ENCODE measurements at regions not wholly inside any gene's neighbourhood (a gene's known extent, or its start where the extent isn't known, plus 50 kb on each side); places are given as distances from the start of the nearest gene placed in this dataset.

DNA sequence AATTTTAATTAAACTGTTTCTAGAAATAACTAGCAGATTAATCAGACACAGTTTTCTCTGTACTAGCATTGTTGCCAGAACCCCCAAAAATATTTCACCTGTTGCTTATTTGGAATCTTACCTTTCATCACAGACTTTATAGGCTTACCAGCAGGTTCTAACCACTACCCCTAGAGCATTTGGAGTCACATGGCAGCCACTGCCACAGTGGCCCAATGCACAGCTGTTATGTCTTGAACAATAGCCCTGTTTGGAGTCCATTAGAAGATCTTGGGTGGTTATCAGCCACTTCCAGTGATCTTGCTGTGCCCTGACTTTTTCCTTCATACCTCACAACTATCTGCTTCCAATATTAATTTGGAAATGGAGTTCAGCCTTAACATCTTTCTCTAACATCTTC is 186.2 kb upstream of the TANK start:
- DNase-seq = no peak

- DNase-seq = no peak
Observed at GRCh38 chr2:160974803-160975202, 185.4 kb upstream of the TANK start.

GRCh38 chr2:160976797-160977196 is 183.4 kb upstream of the TANK start:
- no peak for DNase-seq

DNA sequence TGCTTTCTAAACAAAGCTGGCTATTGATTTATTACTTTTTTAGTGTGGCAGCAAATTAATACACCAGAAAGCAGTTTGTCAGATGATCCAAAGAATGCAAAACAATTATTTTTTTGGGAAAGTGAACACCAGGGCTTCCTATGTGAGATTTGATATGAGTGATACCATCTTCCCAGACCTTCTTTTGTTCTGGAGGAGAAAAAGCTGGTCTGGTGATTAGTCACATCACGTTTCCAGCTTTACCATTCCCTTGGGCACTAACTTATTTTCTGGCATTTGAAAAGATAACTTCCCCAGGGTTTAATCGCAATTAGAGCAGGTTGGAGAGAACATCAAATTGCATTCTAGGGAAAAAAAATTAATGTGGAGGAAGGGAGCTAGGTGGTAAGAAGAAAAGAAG is 182.9 kb upstream of the TANK start:
- no peak for DNase-seq

- DNase-seq = no peak
Observed at GRCh38 chr2:160977854-160978253, 182.4 kb upstream of the TANK start.

DNA sequence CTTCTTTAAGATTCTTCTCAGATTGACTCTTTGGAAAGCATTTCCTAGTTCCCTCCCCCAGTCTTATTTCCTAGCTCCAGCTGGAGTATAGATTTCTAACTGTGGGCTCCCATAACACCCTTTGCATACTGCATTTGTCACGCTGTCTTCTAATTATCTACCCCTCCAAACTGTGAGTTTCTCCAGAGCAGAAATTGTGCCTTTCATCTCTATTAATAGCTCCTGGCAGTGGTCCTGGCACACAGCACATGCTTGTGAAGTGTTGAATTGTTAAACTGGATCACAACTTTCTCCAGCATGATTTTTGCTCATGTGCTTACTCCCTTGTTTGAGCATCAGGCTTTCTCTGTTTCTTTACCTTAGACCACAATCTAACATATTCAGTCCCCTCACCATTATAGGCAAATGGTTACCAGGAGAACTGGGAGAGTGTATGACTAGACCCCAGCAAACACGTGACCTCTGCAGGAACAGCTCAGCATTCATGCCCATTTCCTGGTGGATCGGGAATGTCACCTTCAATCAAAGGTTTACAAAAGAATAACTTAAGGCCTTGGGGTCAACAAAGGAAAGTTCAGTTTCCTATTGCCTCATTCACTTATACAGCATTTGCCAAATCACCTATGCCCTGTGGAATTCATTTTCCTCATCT is 175.7 kb upstream of the TANK start:
- DNase-seq = no peak

DNA sequence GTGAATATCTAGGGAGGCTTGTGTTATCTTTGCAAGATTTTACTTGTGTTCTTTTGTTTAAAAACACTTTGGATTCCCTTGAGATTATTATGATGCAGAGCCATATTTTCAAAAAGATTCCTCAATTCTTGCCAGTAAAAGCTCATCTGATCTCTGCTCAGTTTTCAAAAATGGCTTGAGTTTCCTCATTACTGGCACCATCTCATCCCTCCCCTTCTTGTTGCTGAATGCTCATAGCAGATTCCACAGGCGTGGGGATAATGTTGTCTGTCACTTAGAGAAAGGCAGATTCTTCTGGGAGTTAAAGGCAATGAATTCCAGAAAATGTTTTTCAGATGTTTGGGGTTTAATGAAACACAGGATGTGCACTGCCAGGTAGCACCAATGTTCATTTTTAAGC is 170.4 kb upstream of the TANK start:
- no peak for DNase-seq

GRCh38 chr2:160993654-160994061 is 166.6 kb upstream of the TANK start:
- DNase-seq = no peak

DNA sequence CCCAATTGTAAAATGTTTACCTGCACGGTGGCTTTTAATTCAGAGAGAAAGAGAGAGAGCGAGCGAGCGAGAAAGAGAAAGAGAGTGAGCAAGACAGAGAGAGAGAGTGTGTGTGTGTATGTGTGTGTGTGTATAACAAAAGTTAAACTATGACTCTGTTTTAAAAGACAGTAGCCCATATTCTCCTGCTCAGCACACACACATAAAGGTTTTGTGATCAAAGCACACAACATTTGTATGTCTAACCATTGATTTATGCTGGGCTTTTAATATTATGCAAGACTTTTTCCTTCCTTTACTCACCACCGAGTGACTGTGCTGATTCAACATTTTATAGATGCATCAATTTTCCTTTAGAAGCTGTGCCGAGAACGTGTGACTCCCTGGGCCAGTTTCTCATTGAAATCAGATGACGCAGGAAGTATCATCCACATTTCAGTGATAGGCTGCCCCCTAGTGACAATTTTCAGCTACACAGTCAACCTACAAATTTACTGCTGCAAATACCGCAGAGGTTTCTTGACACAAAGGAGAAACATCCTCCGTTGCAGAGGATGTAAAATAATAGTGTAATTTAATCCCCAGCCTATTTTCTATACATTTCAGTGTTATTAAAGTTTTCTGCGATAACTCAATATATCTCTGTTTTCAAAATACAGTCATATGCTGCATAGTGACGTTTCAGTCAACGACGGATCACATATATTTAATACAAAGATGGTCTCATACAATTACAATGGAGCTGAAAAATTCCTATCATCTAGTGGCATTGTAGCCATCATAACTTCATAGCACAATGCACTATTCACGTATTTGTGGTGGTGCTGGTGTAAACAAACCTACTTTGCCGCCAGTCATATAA is 165.9 kb upstream of the TANK start:
- peak; percentile 63 to 72 for DNase-seq

DNA sequence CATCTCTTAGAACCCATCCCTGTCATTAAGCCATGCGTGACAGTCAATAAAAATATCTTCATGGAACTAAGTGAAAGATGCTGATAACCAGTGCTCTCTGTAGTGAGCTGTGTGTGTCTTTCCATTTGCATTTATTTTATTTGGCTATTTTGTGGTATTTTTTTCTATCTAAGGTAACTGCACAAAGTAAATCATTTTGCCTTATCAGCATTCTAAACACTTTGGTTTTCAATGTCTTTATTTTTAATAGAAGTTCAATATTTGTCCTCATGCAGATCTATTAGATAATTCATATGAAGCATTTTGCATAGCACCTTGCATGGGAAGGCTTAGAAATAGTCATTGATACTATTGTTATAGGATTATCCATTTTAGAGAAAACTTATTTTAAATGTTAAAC is 163.6 kb upstream of the TANK start:
- DNase-seq = no peak

DNA sequence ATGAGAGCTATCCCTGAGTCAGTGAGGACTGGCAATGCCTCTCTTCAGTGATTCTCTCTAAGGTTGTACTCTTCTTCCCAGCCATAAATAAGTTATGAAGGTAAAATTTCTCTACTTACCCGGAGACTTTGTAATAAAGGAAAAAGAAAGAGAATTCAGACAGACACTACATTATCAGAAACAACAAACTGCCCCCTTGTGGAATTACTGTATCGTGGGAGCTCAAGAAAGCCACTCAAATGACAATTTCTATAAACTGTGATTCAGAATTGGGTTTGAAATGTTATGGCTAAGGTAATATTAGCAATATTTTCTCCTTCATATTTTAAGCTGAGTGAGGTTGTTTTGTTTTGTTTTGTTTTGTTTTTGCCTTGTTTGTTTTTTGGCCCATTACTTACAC is 155.8 kb upstream of the TANK start:
- DNase-seq = peak; percentile 8 to 19

GRCh38 chr2:161005170-161005569 is 155.1 kb upstream of the TANK start:
- DNase-seq = no peak

DNA sequence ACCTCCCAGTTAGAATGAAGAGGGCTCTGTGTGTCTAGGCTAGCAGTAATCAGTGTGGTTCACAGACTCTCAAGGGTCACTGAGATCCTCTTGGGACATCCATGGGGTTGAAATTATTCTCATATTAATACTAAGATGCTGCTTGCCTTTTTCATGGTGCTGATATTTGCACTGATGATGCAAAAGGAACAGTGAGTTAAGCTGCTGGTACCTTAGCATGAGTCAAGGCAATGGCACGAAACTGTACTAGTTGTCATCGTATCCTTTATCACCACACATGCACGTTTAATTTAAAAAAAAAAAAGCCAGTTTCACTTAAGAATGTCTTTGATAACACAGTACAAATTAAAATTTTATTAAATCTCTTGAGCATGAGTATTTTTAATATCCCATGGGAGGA is 151.9 kb upstream of the TANK start:
- DNase-seq = no peak

- no peak for DNase-seq
Observed at GRCh38 chr2:161010503-161011015, 149.7 kb upstream of the TANK start.

GRCh38 chr2:161017780-161018470 is 142.3 kb upstream of the TANK start:
- no peak for DNase-seq

- no peak for DNase-seq
Observed at GRCh38 chr2:161019311-161019710, 140.9 kb upstream of the TANK start.

GRCh38 chr2:161020437-161020836 is 139.8 kb upstream of the TANK start:
- no peak for DNase-seq

- DNase-seq = no peak
Observed at GRCh38 chr2:161028581-161028980, 131.6 kb upstream of the TANK start.

- no peak for DNase-seq
Observed at GRCh38 chr2:161029321-161029720, 130.9 kb upstream of the TANK start.

GRCh38 chr2:161030260-161031063 is 129.8 kb upstream of the TANK start:
- DNase-seq = no peak

- DNase-seq = no peak
Observed at GRCh38 chr2:161031511-161031910, 128.7 kb upstream of the TANK start.

GRCh38 chr2:161032635-161033034 is 127.6 kb upstream of the TANK start:
- DNase-seq = no peak

All from AML-193 (cell line).